Stomach (tissue), 4 donors: ENCODE measurements at regions not wholly inside any gene's neighbourhood (a gene's known extent, or its start where the extent isn't known, plus 50 kb on each side); places are given as distances from the start of the nearest gene placed in this dataset.

Experiments used
- EP300 ChIP-seq: sonication (generic); formaldehyde crosslinking; IDR thresholded peaks from one replicate; pipeline ENCODE4 v1.6.1; 2017; ENCODE audit warnings: antibody characterized with exemption
- POLR2A ChIP-seq, 4 donors: fragments of 450-650 bp; IDR thresholded peaks; one replicate each; pipeline ENCODE4 v1.6.1; 2016; ENCODE audit warnings: antibody characterized with exemption in 4 of 4, control low read depth in 2 of 4, mild to moderate bottlenecking in 1 of 4, moderate library complexity in 1 of 4
- POLR2AphosphoS5 ChIP-seq, 3 donors: sonication (generic); formaldehyde crosslinking; IDR thresholded peaks; one replicate each; pipeline ENCODE4 v1.6.1; 2016; ENCODE audit warnings: antibody characterized with exemption in 3 of 3
- TF ChIP-seq, protein P1 (sequence below), 7 experiments: fragments of 450-650 bp in 4 of 7; fragments of 200-600 bp in 3 of 7; sonication (generic) in 3 of 7; IDR thresholded peaks; one replicate each; pipeline ENCODE4 v1.5.1; 2016 to 2019; ENCODE audit warnings: antibody characterized with exemption in 7 of 7, control low read depth in 2 of 7, mild to moderate bottlenecking in 1 of 7

DNA sequence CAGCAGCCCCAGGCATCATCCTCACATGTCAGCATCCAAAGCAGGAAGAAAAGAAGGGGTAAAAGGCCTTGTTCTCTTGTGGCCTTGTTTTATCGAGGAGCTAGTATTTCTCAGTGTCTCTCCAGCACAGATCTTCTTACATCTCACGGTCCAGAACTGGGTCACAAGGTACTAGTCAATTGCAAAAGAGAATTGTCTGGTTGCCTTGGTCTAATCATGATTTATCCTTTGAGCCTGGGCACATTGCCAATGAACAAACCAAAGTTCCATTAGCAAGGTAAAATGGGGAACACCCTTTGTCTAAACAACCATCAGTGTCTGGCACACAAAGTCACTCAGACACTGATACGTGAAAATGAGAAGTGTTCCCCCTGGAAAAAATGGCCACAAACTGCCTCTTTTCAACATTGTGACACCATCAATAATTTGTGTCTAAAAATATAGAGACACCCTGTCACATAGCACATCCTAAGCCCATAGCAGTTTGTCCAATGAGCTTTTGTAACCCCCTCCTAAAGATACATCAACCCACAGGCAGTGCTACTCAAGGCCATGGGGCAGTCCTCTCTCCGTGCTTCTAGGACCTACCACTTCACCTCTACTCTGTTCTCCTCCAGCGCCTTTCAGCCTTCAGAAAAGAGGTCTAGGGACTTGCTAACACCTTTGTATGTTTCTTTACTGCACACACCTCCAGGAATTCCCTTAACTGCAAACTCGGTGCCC is 534.4 kb downstream of the MID1IP1 start:
- TF ChIP-seq, protein P1, sequence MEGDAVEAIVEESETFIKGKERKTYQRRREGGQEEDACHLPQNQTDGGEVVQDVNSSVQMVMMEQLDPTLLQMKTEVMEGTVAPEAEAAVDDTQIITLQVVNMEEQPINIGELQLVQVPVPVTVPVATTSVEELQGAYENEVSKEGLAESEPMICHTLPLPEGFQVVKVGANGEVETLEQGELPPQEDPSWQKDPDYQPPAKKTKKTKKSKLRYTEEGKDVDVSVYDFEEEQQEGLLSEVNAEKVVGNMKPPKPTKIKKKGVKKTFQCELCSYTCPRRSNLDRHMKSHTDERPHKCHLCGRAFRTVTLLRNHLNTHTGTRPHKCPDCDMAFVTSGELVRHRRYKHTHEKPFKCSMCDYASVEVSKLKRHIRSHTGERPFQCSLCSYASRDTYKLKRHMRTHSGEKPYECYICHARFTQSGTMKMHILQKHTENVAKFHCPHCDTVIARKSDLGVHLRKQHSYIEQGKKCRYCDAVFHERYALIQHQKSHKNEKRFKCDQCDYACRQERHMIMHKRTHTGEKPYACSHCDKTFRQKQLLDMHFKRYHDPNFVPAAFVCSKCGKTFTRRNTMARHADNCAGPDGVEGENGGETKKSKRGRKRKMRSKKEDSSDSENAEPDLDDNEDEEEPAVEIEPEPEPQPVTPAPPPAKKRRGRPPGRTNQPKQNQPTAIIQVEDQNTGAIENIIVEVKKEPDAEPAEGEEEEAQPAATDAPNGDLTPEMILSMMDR (IDR thresholded peaks at IDR 0.05): no peak
- no peak for TF ChIP-seq EP300
- no peak for TF ChIP-seq POLR2AphosphoS5 (IDR thresholded peaks at IDR 0.05)
- TF ChIP-seq POLR2A (IDR thresholded peaks at IDR 0.05): no peak
